NCI-H510A treated with DMSO at 0.1 percent for 48 hours (cell line): ENCODE measurements at regions not wholly inside any gene's neighbourhood (a gene's known extent, or its start where the extent isn't known, plus 50 kb on each side); places are given as distances from the start of the nearest gene placed in this dataset.

Experiments used
- DNase-seq: peaks from one replicate; lab custom pipeline; 2025; lab: John Stamatoyannopoulos, UW

- peak; percentile 81 for DNase-seq
Observed at GRCh38 chr12:66066137-66066928, 64.2 kb downstream of the LLPH start.

- no peak for DNase-seq
Observed at GRCh38 chr12:66065641-66066136, 64.9 kb downstream of the LLPH start.

GRCh38 chr12:66065150-66065549, 65.4 kb downstream of the LLPH start:
- DNase-seq: no peak

GRCh38 chr12:66063916-66064315, 66.6 kb downstream of the LLPH start:
- no peak for DNase-seq

DNA sequence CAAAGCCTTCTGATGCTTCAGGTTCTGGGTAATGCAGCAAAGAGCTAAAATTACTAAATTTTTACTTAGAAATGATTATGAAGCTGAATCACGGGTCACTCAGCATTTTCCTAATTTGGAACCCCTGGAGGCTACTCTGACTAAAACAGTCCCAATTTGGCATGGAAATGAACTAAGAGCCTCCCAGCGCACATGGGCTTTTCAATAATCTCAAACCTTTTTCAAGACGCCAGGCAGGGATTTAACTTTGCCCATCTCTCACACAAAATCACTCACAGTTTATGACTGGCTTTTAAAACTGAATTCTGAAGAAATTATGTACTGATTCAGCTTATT, 68.3 kb downstream of the LLPH start:
- no peak for DNase-seq

- DNase-seq: no peak
Observed at GRCh38 chr12:66061557-66062289, 68.8 kb downstream of the LLPH start.

- DNase-seq: no peak
Observed at GRCh38 chr12:66061076-66061475, 69.5 kb downstream of the LLPH start.

DNA sequence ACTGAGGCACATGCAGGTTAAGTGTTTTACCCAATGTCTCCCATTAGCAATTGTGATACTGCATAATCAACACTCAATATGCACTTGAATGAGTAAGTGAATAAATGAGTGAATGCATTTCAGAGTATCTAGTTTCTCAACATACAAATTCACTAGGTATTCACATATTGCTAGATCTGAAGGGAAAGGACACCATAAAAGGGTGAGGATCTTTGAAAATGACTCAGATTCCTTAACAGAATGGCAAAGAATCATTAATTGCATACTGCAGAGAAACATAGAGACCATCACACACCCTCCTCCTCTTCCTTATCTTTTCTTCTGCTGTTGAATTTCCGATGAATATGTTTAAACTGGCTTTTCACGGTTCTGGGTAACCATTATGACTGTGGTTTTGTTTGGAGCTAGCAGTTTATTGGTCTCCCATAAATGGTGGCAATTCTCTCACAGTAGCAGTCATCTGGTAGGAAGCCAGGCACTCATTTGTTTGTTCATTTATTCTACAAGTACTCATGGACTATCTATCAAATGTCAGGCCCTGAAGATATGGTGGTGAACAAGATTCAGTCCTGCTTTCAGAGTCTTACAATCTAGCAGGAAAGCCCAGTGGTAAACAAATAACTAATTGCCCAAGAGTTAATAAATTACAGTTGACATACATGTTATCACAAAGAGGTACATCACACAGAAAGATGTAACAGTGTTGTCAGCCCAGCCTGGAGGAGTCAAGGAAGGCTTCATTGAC, 70.2 kb downstream of the LLPH start:
- no peak for DNase-seq

GRCh38 chr12:66059666-66060065, 70.9 kb downstream of the LLPH start:
- no peak for DNase-seq

- no peak for DNase-seq
Observed at GRCh38 chr12:66058554-66058953, 72.0 kb downstream of the LLPH start.

DNA sequence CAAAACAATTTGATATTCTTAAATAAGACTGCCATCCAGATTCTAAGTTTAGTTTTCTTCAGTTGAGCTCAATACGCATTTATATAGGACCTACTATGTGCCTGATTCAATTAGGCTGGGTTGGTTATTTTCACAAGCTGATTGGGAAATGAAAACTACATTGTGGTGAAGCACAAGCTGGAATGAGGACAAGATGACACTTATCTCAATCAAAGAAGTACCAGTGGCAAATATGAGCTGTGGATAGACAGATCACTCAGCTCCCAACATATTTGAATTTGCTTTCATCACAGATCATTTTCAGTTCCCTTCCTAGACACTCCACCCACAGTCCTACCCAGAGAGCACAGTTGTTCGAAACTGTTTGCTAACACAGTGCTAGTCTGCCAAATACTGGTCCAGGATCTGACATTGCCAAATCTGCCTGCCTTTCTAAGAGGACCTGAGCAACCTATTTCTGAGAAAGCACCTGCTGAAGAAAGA, 74.7 kb downstream of the LLPH start:
- no peak for DNase-seq

DNA sequence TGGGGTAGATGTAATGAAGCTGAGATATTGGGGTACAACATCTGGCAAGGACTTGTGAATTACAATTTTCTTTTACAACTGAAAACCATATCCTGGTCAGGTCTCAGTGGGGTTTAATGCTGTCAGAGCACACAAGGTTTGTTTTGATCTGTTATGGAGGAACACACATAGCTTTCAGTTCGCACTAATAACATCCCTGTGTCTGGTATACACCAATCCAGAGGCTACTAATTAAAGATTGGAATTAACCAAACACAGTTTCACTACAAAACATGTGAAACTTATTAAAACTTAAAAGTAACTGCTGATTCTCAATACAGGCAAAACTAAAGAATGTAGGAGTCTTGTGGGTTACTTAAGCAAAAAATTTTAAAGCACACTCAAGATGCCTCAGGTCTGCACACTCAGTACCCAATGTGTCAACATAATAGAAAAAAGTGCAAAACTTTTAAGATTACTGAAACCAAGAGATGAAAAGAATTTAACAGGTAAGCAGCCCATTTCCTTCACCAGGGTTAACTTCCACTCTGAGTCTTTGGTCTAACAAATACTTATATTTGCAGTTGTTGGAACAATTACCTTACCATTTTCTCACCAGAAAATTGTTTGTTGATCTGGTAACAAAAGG, 77.4 kb downstream of the LLPH start:
- DNase-seq: no peak

DNA sequence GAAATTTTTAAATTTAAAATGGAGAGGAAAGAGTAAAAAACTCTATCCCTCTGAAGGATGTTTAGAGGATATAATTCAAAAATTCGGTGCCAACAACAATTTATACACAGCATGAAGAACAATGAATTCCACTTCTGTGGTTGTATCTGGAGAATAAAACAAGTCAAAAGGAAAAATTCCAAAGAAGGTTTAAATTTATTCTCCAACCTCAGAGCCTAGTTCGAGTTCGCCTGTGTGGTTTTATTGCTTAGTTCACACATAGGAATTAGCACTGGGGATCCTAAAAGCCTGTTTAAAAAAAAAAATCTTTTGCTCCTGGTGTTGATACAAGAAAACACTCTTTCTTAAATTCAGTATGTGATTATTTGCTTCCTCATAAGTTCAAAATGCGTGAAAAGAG, 79.2 kb downstream of the LLPH start:
- no peak for DNase-seq

DNA sequence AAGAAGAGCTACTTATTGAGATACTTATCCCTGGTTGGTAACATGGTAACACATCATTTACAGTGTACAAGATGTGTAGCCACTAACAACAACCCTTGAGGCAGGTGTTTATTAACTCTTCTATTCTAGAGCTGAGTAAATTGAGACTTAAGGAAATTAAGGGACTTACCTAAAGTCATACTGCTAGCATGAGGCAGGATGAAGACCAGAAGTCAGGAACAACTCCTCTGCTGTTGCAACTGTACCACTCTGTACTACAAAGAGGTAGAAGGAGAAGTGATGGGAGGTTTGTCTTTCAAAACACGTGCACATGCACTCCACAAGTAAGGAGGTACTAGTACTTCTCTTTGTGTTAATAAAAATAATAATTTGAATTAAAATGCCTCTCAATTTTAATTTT, 79.9 kb downstream of the LLPH start:
- no peak for DNase-seq

- no peak for DNase-seq
Observed at GRCh38 chr12:66050283-66050576, 80.3 kb downstream of the LLPH start.

DNA sequence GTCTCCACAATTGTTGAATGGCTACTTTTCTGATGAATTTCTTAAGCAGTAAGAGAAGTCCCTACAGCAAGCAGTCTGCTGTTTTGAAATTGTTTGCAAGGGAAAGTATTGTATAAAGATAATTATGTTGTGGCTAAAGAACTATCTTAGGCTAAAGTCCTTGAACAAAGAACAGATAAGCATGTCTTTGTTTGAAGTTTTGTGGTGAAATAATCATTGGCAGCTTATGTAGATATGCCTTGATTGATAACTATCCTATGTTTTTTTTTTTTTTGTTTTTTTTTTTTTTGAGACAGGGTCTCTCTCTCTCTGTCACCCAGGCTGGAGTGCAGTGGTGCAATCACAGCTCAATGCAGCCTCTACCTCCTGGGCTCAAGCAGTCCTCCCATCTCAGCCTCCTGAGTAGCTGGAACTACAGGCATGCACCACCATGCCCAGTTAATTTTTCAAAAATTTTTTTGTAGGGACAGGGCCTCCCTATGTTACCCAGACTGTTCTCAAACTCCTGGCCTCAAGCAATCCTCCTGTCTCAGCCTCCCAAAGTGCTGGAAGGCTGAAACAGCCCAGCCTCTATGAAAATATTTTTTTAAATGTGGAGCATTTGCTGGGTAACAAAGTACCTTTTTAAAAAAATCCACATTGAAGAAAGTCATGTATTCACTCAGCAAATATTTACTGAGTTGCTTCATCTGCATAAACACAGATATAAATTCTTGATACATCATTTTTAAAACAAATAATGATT, 80.8 kb downstream of the LLPH start:
- DNase-seq: no peak

GRCh38 chr12:66048835-66049537, 81.6 kb downstream of the LLPH start:
- DNase-seq: no peak

DNA sequence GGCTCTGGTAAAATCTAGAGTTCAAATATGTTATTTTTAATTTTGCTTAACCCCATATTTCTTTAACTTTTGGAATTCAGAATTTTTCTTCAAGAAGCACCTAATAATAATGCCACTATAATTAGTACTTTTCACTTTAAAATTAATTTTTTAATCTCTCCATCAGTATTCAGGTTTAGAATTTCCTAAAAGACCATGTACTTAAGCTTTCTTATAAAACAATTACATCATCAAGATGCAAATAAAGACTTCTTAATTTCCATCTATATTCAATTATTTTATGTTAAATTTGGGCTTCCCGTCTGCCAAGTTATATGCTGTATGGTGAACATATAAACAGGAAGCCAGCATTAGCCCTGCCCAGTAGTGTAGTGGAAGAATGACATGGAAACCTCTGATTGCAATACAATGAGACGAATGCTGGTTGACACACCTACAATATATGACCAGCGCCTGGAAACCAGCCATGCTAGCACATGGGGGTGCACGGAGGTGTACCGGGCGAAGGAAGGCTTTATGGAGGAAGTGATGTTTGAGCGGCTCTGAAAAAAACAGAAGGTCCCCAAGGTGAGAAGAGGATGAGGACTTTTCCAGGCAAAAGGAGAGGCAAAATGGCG, 82.2 kb downstream of the LLPH start:
- DNase-seq: no peak

DNA sequence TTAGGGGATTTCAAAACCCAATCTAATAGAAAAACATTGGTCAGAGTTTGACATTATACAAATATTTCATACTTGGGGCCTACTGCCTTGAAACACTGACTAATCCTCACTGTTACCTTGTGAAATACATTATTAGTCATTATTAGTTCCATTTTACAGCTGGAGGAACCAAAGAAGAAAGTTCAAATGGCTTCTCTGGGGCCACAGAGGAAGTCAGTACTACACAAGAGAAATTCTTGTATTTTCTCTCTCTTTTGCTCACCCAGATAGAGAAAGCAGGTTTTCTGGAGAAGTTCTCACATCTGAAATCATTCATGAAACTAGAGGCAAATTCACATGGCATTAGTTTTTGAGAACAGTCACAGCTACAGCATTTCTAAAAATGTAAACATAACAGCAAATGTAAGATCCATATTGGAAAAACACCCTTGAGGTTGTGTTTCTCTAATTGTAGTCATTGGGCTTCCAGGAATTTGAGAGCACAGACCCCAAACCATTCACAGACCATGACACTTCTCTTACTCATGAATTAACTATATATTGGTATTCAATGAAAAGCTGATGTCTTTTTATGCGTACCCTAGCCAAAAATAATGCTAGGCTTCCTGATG, 83.0 kb downstream of the LLPH start:
- DNase-seq: no peak

DNA sequence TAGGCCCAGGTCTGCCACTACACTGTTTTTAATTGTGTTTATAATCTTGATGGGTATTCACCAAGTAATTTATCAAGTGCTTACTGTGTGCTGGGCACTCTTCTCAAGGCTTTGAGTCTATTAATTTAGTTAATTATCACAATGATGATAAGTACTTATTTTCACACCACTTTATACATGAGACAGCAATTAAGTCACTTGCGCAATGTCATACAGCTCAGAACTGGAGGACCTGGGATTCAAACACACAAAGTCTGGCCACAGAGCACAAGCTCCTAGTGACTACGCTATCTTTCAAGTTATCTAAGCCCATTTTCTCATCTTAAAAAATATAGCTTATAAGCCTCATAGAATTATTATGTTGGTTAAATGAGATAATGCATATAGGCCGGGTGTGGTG, 85.0 kb downstream of the LLPH start:
- no peak for DNase-seq
